Endothelial cell of umbilical vein (primary cell): ENCODE measurements at regions not wholly inside any gene's neighbourhood (a gene's known extent, or its start where the extent isn't known, plus 50 kb on each side); places are given as distances from the start of the nearest gene placed in this dataset.

Experiments
- BruUV-seq: library from RNA; stranded (reverse); fragments of 400-500 nt; replicated peaks from 2 replicates; lab custom pipeline; 2021; lab: Mats Ljungman, UMichigan
- CTCF ChIA-PET: fragments of 300-600, 350-600 bp; sonication (Branson Sonifier 250); formaldehyde crosslinking; loops from one replicate; lab custom pipeline; 2021; ENCODE audit warnings: antibody characterized with exemption, inconsistent platforms; lab: Charles Lee
- POLR2A ChIA-PET: fragments of 300-600, 350-600 bp; sonication (Branson Sonifier 250); formaldehyde crosslinking; loops from one replicate; lab custom pipeline; 2021; ENCODE audit warnings: antibody characterized with exemption, inconsistent platforms; lab: Charles Lee
- DNase-seq: peaks from one replicate; pipeline ENCODE4 v3.0.0-alpha.2; 2011; ENCODE audit warnings: low read depth, low spot score
- FAIRE-seq: peaks from 2 replicates; lab custom pipeline; 2011; peaks lifted over from hg19 to GRCh38; lab: Jason Lieb, UNC
- H2AFZ ChIP-seq: 2 replicates; pipeline ENCODE4 v1.6.0; 2012; ENCODE audit warnings: low read depth, low read length, control low read depth, inconsistent platforms
- H3K27ac ChIP-seq: 2 replicates; pipeline ENCODE4 v1.5.1; 2011; ENCODE audit warnings: low read depth, mild to moderate bottlenecking, control low read depth, low read length, moderate library complexity; ENCODE audit not compliant: insufficient read depth
- H3K27me3 ChIP-seq, 2 experiments: 2 replicates each; pipeline versions ENCODE4 v1.6.0 to v1.6.1; 2011; ENCODE audit warnings: low read length in 2 of 2, mixed read lengths in 1 of 2; ENCODE audit not compliant: control insufficient read depth in 2 of 2, insufficient read depth in 2 of 2
- H3K36me3 ChIP-seq, 2 experiments: 2 replicates in 1 of 2; 3 replicates in 1 of 2; pipeline ENCODE4 v1.5.1; 2011; ENCODE audit warnings: low read length in 2 of 2, mild to moderate bottlenecking in 1 of 2, moderate library complexity in 1 of 2; ENCODE audit not compliant: control insufficient read depth in 2 of 2, insufficient read depth in 2 of 2; ENCODE audit errors: extremely low read depth in 1 of 2
- H3K4me1 ChIP-seq: 3 replicates; pipeline ENCODE4 v1.5.1; 2011; ENCODE audit warnings: mild to moderate bottlenecking, low read length; ENCODE audit not compliant: control insufficient read depth, insufficient read depth; ENCODE audit errors: extremely low read depth
- H3K4me2 ChIP-seq: 2 replicates; pipeline ENCODE4 v1.6.1; 2011; ENCODE audit warnings: low read length, control low read depth, mixed read lengths; ENCODE audit not compliant: insufficient read depth
- H3K4me3 ChIP-seq, 3 experiments: fragments of 200-600 bp in 1 of 3; sonication (generic), shearing (Covaris generic) in 1 of 3; replicated peaks in 1 of 3; 2 replicates each; pipeline ENCODE4 v1.5.1; 2011 to 2016; ENCODE audit warnings: control low read depth in 3 of 3, low read length in 3 of 3, mild to moderate bottlenecking in 2 of 3, inconsistent platforms in 1 of 3, low read depth in 1 of 3, moderate library complexity in 1 of 3; ENCODE audit not compliant: insufficient read depth in 1 of 3
- H3K79me2 ChIP-seq: 2 replicates; pipeline ENCODE4 v1.6.0; 2012; ENCODE audit warnings: low read length, inconsistent platforms; ENCODE audit not compliant: control insufficient read depth, insufficient read depth
- H3K9ac ChIP-seq: replicated peaks from 2 replicates; pipeline ENCODE3; 2011; ENCODE audit warnings: low read length, control low read depth; ENCODE audit not compliant: insufficient read depth; ENCODE audit errors: extremely low read depth
- H3K9me1 ChIP-seq: replicated peaks from 3 replicates; pipeline ENCODE4 v1.6.0; 2011; ENCODE audit warnings: mild to moderate bottlenecking, low read length; ENCODE audit not compliant: control insufficient read depth, insufficient read depth; ENCODE audit errors: extremely low read depth
- H3K9me3 ChIP-seq: replicated peaks from 2 replicates; pipeline ENCODE4 v1.5.1; 2012; ENCODE audit warnings: low read length, inconsistent platforms; ENCODE audit not compliant: control insufficient read depth, insufficient read depth
- H4K20me1 ChIP-seq: replicated peaks from 2 replicates; pipeline ENCODE3; 2011; ENCODE audit warnings: mild to moderate bottlenecking, low read length; ENCODE audit not compliant: control insufficient read depth, insufficient read depth; ENCODE audit errors: extremely low read depth
- EZH2 ChIP-seq: IDR thresholded peaks from 2 replicates; pipeline ENCODE4 v1.6.1; 2012; ENCODE audit warnings: borderline replicate concordance, low read depth, mild to moderate bottlenecking, moderate library complexity, low read length, inconsistent platforms; ENCODE audit not compliant: severe bottlenecking
- FOS ChIP-seq: IDR thresholded peaks from 2 replicates; pipeline ENCODE4 v1.6.1; 2011; ENCODE audit warnings: mild to moderate bottlenecking, low read length, moderate library complexity, borderline replicate concordance; ENCODE audit not compliant: insufficient read depth
- GATA2 ChIP-seq: IDR thresholded peaks from 2 replicates; pipeline ENCODE4 v1.7.0; 2011; ENCODE audit warnings: low read depth, mild to moderate bottlenecking, moderate library complexity, mixed read lengths, low read length; ENCODE audit not compliant: insufficient read length, insufficient read depth
- JUN ChIP-seq: IDR thresholded peaks from 2 replicates; pipeline ENCODE4 v1.6.1; 2011; ENCODE audit warnings: borderline replicate concordance, low read depth; ENCODE audit not compliant: insufficient read length, insufficient read depth
- MYC ChIP-seq: IDR thresholded peaks from one replicate; pipeline ENCODE4 v1.6.1; 2011; ENCODE audit warnings: mild to moderate bottlenecking, low read depth, low read length
- POLR2A ChIP-seq: IDR thresholded peaks from 2 replicates; pipeline ENCODE4 v1.6.1; 2012; ENCODE audit warnings: low read depth, mild to moderate bottlenecking, control low read depth, low read length
- POLR2AphosphoS5 ChIP-seq: IDR thresholded peaks from 2 replicates; pipeline ENCODE4 v1.6.1; 2012; ENCODE audit warnings: low read depth, mild to moderate bottlenecking, control low read depth, low read length, moderate library complexity; ENCODE audit not compliant: insufficient read depth
- dilution Hi-C: fragments of 300-500 bp; cut with MboI; formaldehyde crosslinking; loops from one replicate; pipeline ENCODE4 v1.15.0; 2019; ENCODE audit warnings: low sequenced_read_pairs; ENCODE audit not compliant: extremely low pct_ligation_motif_present
- intact Hi-C: fragments of 100-400 bp; cut with micrococcal nuclease; formaldehyde crosslinking; loops from one replicate; pipeline ENCODE4 v1.10.0; 2022
- TF ChIP-seq, protein P1 (sequence below): IDR thresholded peaks from 2 replicates; pipeline ENCODE4 v1.6.1; 2011; ENCODE audit not compliant: insufficient read depth, insufficient read length
- TF ChIP-seq, protein P2 (sequence below), 2 donors: IDR thresholded peaks; 1 replicate in 1 of 2; 2 replicates in 1 of 2; pipeline ENCODE4 v1.5.1; 2011; ENCODE audit warnings: low read length in 2 of 2, mild to moderate bottlenecking in 2 of 2, moderate library complexity in 2 of 2, control low read depth in 1 of 2, inconsistent platforms in 1 of 2, low read depth in 1 of 2; ENCODE audit not compliant: insufficient read depth in 1 of 2; ENCODE audit errors: extremely low read depth in 1 of 2

- no peak for FAIRE-seq
- intact Hi-C loops, result no loop called here
Observed at GRCh38 chr3:160049038-160049437, 60.4 kb downstream of the IL12A start.

More at GRCh38 chr3:160049038-160049437, 60.4 kb downstream of the IL12A start:
- H3K4me2 ChIP-seq, result no peak overlapping the region
- BruUV-seq, result no TSS peak
- POLR2A ChIA-PET, result no interaction called here
- no peaks in the 10 kb centered on the region for H3K36me3 ChIP-seq
- DNase-seq, result no peak
- no peak overlapping the region for H3K27ac ChIP-seq
- dilution Hi-C loops, result loop anchor here (25.0 kb wide), 1 partner anchor 163 kb away; no protein-coding TSS in a partner anchor
- H3K9me1 ChIP-seq, result no peaks in the 10 kb centered on the region
- H3K9me3 ChIP-seq, result no peaks in the 10 kb centered on the region
- no peak overlapping the region for H3K4me3 ChIP-seq
- no peak for TF ChIP-seq GATA2
- no peak for TF ChIP-seq POLR2A
- TF ChIP-seq JUN, result no peak
- TF ChIP-seq, protein P1, sequence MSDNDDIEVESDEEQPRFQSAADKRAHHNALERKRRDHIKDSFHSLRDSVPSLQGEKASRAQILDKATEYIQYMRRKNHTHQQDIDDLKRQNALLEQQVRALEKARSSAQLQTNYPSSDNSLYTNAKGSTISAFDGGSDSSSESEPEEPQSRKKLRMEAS, result no peak
- TF ChIP-seq FOS, result no peak
- no peak for TF ChIP-seq MYC
- TF ChIP-seq POLR2AphosphoS5, result no peak
- no peak for TF ChIP-seq EZH2
- TF ChIP-seq, protein P2, sequence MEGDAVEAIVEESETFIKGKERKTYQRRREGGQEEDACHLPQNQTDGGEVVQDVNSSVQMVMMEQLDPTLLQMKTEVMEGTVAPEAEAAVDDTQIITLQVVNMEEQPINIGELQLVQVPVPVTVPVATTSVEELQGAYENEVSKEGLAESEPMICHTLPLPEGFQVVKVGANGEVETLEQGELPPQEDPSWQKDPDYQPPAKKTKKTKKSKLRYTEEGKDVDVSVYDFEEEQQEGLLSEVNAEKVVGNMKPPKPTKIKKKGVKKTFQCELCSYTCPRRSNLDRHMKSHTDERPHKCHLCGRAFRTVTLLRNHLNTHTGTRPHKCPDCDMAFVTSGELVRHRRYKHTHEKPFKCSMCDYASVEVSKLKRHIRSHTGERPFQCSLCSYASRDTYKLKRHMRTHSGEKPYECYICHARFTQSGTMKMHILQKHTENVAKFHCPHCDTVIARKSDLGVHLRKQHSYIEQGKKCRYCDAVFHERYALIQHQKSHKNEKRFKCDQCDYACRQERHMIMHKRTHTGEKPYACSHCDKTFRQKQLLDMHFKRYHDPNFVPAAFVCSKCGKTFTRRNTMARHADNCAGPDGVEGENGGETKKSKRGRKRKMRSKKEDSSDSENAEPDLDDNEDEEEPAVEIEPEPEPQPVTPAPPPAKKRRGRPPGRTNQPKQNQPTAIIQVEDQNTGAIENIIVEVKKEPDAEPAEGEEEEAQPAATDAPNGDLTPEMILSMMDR (IDR thresholded peaks at IDR 0.05; ENCODE audit: extremely low read depth in 1 of 2, insufficient read depth in 1 of 2, low read depth in 1 of 2, low read length in 2 of 2), result no peak
- no peaks in the 10 kb centered on the region for H3K4me1 ChIP-seq
- CTCF ChIA-PET, result no interaction called here
- H4K20me1 ChIP-seq, result no peaks in the 10 kb centered on the region
- H3K9ac ChIP-seq, result no peak overlapping the region
- H2AFZ ChIP-seq, result no peak overlapping the region
- no peaks in the 10 kb centered on the region for H3K79me2 ChIP-seq
- H3K27me3 ChIP-seq, result no peaks in the 10 kb centered on the region
